ENCODE measurements at regions not wholly inside any gene's neighbourhood (a gene's known extent, or its start where the extent isn't known, plus 50 kb on each side); places are given as distances from the start of the nearest gene placed in this dataset.

- WGBS (ENCODE audit: insufficient coverage, insufficient read length): no CpG with 5 or more reads among the region's 3 CpGs
Observed at GRCh38 chr5:23717486-23717885, 210.1 kb downstream of the PRDM9 start.

GRCh38 chr5:23718564-23718963, 211.2 kb downstream of the PRDM9 start:
- H3K36me3 ChIP-seq (ENCODE audit: control insufficient read depth, insufficient read depth, low read length): no peaks in the 10 kb centered on the region
- DNase-seq (ENCODE audit: low read depth, low spot score): no peak
- 100% methylated on average over 1 of the region's 1 CpG for WGBS (ENCODE audit: insufficient coverage, insufficient read length)
- H3K9me3 ChIP-seq (ENCODE audit: control insufficient read depth, insufficient read depth, low read length): no peaks in the 10 kb centered on the region
- no peaks in the 10 kb centered on the region for H3K4me1 ChIP-seq (ENCODE audit: control insufficient read depth, insufficient read depth, low read length)
- H3K4me3 ChIP-seq (ENCODE audit: low read length): no peak overlapping the region
- H3K27me3 ChIP-seq (ENCODE audit: control insufficient read depth, insufficient read depth, low read length): no peaks in the 10 kb centered on the region
- no peak overlapping the region for H3K27ac ChIP-seq (ENCODE audit: low read length)

More at GRCh38 chr5:23717486-23717885, 210.1 kb downstream of the PRDM9 start:
- H3K4me3 ChIP-seq (ENCODE audit: low read length): no peak overlapping the region
- no peaks in the 10 kb centered on the region for H3K4me1 ChIP-seq (ENCODE audit: control insufficient read depth, insufficient read depth, low read length)
- H3K27ac ChIP-seq (ENCODE audit: low read length): no peak overlapping the region
- H3K9me3 ChIP-seq (ENCODE audit: control insufficient read depth, insufficient read depth, low read length): no peaks in the 10 kb centered on the region
- no peak for DNase-seq (ENCODE audit: low read depth, low spot score)
- H3K36me3 ChIP-seq (ENCODE audit: control insufficient read depth, insufficient read depth, low read length): no peaks in the 10 kb centered on the region
- H3K27me3 ChIP-seq (ENCODE audit: control insufficient read depth, insufficient read depth, low read length): no peaks in the 10 kb centered on the region

- Histone ChIP-seq H3K36me3 (ENCODE audit: control insufficient read depth, insufficient read depth, low read length) (no peaks in the 10 kb centered on the region), H3K4me3 (ENCODE audit: low read length) (no peak overlapping the region), H3K27me3 (ENCODE audit: control insufficient read depth, insufficient read depth, low read length) (no peaks in the 10 kb centered on the region), H3K4me1 (ENCODE audit: control insufficient read depth, insufficient read depth, low read length) (no peaks in the 10 kb centered on the region), H3K9me3 (ENCODE audit: control insufficient read depth, insufficient read depth, low read length) (no peaks in the 10 kb centered on the region), H3K27ac (ENCODE audit: low read length) (no peak overlapping the region)
- no peak for DNase-seq (ENCODE audit: low read depth, low spot score)
- no CpG with 5 or more reads among the region's 2 CpGs for WGBS (ENCODE audit: insufficient coverage, insufficient read length)
Observed at GRCh38 chr5:23721336-23721735, 213.9 kb downstream of the PRDM9 start.

- WGBS (ENCODE audit: insufficient coverage, insufficient read length): no CpG with 5 or more reads among the region's 4 CpGs
- Histone ChIP-seq H3K27me3 (ENCODE audit: control insufficient read depth, insufficient read depth, low read length) (no peaks in the 10 kb centered on the region), H3K27ac (ENCODE audit: low read length) (no peak overlapping the region), H3K4me1 (ENCODE audit: control insufficient read depth, insufficient read depth, low read length) (no peaks in the 10 kb centered on the region), H3K36me3 (ENCODE audit: control insufficient read depth, insufficient read depth, low read length) (no peaks in the 10 kb centered on the region), H3K9me3 (ENCODE audit: control insufficient read depth, insufficient read depth, low read length) (no peaks in the 10 kb centered on the region), H3K4me3 (ENCODE audit: low read length) (no peak overlapping the region)
- no peak for DNase-seq (ENCODE audit: low read depth, low spot score)
Observed at GRCh38 chr5:23727271-23727670, 219.9 kb downstream of the PRDM9 start.

GRCh38 chr5:23730023-23730422, 222.6 kb downstream of the PRDM9 start:
- no CpG with 5 or more reads among the region's 2 CpGs for WGBS (ENCODE audit: insufficient coverage, insufficient read length)
- Histone ChIP-seq H3K9me3 (ENCODE audit: control insufficient read depth, insufficient read depth, low read length) (no peaks in the 10 kb centered on the region), H3K4me3 (ENCODE audit: low read length) (no peak overlapping the region), H3K36me3 (ENCODE audit: control insufficient read depth, insufficient read depth, low read length) (no peaks in the 10 kb centered on the region), H3K4me1 (ENCODE audit: control insufficient read depth, insufficient read depth, low read length) (no peaks in the 10 kb centered on the region), H3K27ac (ENCODE audit: low read length) (no peak overlapping the region), H3K27me3 (ENCODE audit: control insufficient read depth, insufficient read depth, low read length) (no peaks in the 10 kb centered on the region)
- DNase-seq (ENCODE audit: low read depth, low spot score): no peak

- DNase-seq (ENCODE audit: low read depth, low spot score): no peak
- Histone ChIP-seq H3K36me3 (ENCODE audit: control insufficient read depth, insufficient read depth, low read length) (no peaks in the 10 kb centered on the region), H3K27ac (ENCODE audit: low read length) (no peak overlapping the region), H3K9me3 (ENCODE audit: control insufficient read depth, insufficient read depth, low read length) (no peaks in the 10 kb centered on the region), H3K4me1 (ENCODE audit: control insufficient read depth, insufficient read depth, low read length) (no peaks in the 10 kb centered on the region), H3K27me3 (ENCODE audit: control insufficient read depth, insufficient read depth, low read length) (no peaks in the 10 kb centered on the region), H3K4me3 (ENCODE audit: low read length) (no peak overlapping the region)
- WGBS (ENCODE audit: insufficient coverage, insufficient read length): no CpG with 5 or more reads among the region's 4 CpGs
Observed at GRCh38 chr5:23740029-23740428, 232.6 kb downstream of the PRDM9 start.

GRCh38 chr5:23742701-23743100, 235.3 kb downstream of the PRDM9 start:
- Histone ChIP-seq H3K27me3 (ENCODE audit: control insufficient read depth, insufficient read depth, low read length) (no peaks in the 10 kb centered on the region), H3K4me1 (ENCODE audit: control insufficient read depth, insufficient read depth, low read length) (no peaks in the 10 kb centered on the region), H3K27ac (ENCODE audit: low read length) (no peak overlapping the region), H3K9me3 (ENCODE audit: control insufficient read depth, insufficient read depth, low read length) (no peaks in the 10 kb centered on the region), H3K36me3 (ENCODE audit: control insufficient read depth, insufficient read depth, low read length) (no peaks in the 10 kb centered on the region), H3K4me3 (ENCODE audit: low read length) (no peak overlapping the region)
- no peak for DNase-seq (ENCODE audit: low read depth, low spot score)

- H3K36me3 ChIP-seq (ENCODE audit: control insufficient read depth, insufficient read depth, low read length): no peaks in the 10 kb centered on the region
- no peak overlapping the region for H3K4me3 ChIP-seq (ENCODE audit: low read length)
- H3K4me1 ChIP-seq (ENCODE audit: control insufficient read depth, insufficient read depth, low read length): no peaks in the 10 kb centered on the region
- H3K9me3 ChIP-seq (ENCODE audit: control insufficient read depth, insufficient read depth, low read length): no peaks in the 10 kb centered on the region
- H3K27ac ChIP-seq (ENCODE audit: low read length): no peak overlapping the region
- H3K27me3 ChIP-seq (ENCODE audit: control insufficient read depth, insufficient read depth, low read length): no peaks in the 10 kb centered on the region
- DNase-seq (ENCODE audit: low read depth, low spot score): no peak
Observed at GRCh38 chr5:23755906-23756305, 248.5 kb downstream of the PRDM9 start.

- no peaks in the 10 kb centered on the region for H3K4me1 ChIP-seq (ENCODE audit: control insufficient read depth, insufficient read depth, low read length)
- DNase-seq (ENCODE audit: low read depth, low spot score): no peak
- no peak overlapping the region for H3K4me3 ChIP-seq (ENCODE audit: low read length)
- H3K36me3 ChIP-seq (ENCODE audit: control insufficient read depth, insufficient read depth, low read length): no peaks in the 10 kb centered on the region
- WGBS (ENCODE audit: insufficient coverage, insufficient read length): no CpG with 5 or more reads among the region's 3 CpGs
- H3K27me3 ChIP-seq (ENCODE audit: control insufficient read depth, insufficient read depth, low read length): no peaks in the 10 kb centered on the region
- no peaks in the 10 kb centered on the region for H3K9me3 ChIP-seq (ENCODE audit: control insufficient read depth, insufficient read depth, low read length)
- no peak overlapping the region for H3K27ac ChIP-seq (ENCODE audit: low read length)
Observed at GRCh38 chr5:23756779-23757178, 249.4 kb downstream of the PRDM9 start.

GRCh38 chr5:23763170-23763569, 255.8 kb downstream of the PRDM9 start:
- DNase-seq (ENCODE audit: low read depth, low spot score): no peak
- no peak overlapping the region for H3K27ac ChIP-seq (ENCODE audit: low read length)
- no peaks in the 10 kb centered on the region for H3K4me1 ChIP-seq (ENCODE audit: control insufficient read depth, insufficient read depth, low read length)
- H3K4me3 ChIP-seq (ENCODE audit: low read length): no peak overlapping the region
- H3K27me3 ChIP-seq (ENCODE audit: control insufficient read depth, insufficient read depth, low read length): no peaks in the 10 kb centered on the region
- H3K9me3 ChIP-seq (ENCODE audit: control insufficient read depth, insufficient read depth, low read length): no peaks in the 10 kb centered on the region
- no peaks in the 10 kb centered on the region for H3K36me3 ChIP-seq (ENCODE audit: control insufficient read depth, insufficient read depth, low read length)
- no CpG with 5 or more reads among the region's 1 CpG for WGBS (ENCODE audit: insufficient coverage, insufficient read length)

- Histone ChIP-seq H3K27me3 (ENCODE audit: control insufficient read depth, insufficient read depth, low read length) (no peaks in the 10 kb centered on the region), H3K9me3 (ENCODE audit: control insufficient read depth, insufficient read depth, low read length) (no peaks in the 10 kb centered on the region), H3K36me3 (ENCODE audit: control insufficient read depth, insufficient read depth, low read length) (no peaks in the 10 kb centered on the region), H3K4me1 (ENCODE audit: control insufficient read depth, insufficient read depth, low read length) (no peaks in the 10 kb centered on the region), H3K27ac (ENCODE audit: low read length) (no peak overlapping the region), H3K4me3 (ENCODE audit: low read length) (no peak overlapping the region)
- WGBS (ENCODE audit: insufficient coverage, insufficient read length): no CpG with 5 or more reads among the region's 3 CpGs
- DNase-seq (ENCODE audit: low read depth, low spot score): no peak
Observed at GRCh38 chr5:23776684-23777083, 269.3 kb downstream of the PRDM9 start.
